ENCODE measurements at regions not wholly inside any gene's neighbourhood (a gene's known extent, or its start where the extent isn't known, plus 50 kb on each side); places are given as distances from the start of the nearest gene placed in this dataset.

DNA sequence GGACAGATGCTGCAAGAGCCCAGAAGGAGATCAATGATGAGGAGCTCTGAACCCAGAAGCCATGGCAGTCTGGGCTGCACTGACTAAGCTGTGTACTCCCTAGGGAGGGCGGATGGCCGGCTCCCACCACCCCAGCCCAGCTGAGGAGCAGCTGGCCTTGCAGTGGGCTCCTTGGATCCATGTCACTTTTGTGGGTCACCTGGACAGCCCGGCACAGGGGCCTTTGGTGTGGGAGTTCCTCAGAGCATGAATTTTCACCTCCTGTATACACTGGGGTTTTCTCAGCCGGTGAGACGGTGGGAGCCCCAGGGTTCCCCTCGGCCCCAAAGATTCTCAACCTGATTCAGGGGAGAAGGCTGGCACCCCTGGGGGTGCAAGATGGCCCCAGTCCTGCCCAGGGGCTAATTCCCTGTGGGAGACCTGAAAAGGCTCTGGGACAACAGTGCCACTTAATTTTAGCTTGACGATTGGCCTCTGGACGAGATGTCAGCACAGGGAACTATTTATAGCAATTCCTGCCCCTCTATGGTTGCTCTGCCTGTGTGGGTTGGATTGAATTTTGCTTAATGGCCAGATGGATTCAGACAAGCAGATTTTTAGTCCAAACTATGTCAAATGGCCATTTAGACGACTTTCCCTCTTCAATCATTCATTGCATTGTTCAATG lies 121.6 kb upstream of the PMEPA1 start:
- H3K4me3 ChIP-seq (ENCODE audit: low read depth, low read length) = no peak overlapping the region
- ChIA-PET CTCF (no interaction called here), POLR2A (no interaction called here)
- no peak overlapping the region for H3K27ac ChIP-seq (ENCODE audit: low read depth, low read length)
- TF ChIP-seq, protein P1, sequence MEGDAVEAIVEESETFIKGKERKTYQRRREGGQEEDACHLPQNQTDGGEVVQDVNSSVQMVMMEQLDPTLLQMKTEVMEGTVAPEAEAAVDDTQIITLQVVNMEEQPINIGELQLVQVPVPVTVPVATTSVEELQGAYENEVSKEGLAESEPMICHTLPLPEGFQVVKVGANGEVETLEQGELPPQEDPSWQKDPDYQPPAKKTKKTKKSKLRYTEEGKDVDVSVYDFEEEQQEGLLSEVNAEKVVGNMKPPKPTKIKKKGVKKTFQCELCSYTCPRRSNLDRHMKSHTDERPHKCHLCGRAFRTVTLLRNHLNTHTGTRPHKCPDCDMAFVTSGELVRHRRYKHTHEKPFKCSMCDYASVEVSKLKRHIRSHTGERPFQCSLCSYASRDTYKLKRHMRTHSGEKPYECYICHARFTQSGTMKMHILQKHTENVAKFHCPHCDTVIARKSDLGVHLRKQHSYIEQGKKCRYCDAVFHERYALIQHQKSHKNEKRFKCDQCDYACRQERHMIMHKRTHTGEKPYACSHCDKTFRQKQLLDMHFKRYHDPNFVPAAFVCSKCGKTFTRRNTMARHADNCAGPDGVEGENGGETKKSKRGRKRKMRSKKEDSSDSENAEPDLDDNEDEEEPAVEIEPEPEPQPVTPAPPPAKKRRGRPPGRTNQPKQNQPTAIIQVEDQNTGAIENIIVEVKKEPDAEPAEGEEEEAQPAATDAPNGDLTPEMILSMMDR (IDR thresholded peaks at IDR 0.05; ENCODE audit: low read depth, low read length) = no peak
- no peak for DNase-seq (ENCODE audit: low read depth, low spot score)
- H3K27me3 ChIP-seq (ENCODE audit: control insufficient read depth, insufficient read depth, low read length) = peaks cover 4% of the 10 kb centered on the region
- H3K9me3 ChIP-seq (ENCODE audit: control insufficient read depth, insufficient read depth, low read length) = no peaks in the 10 kb centered on the region

DNA sequence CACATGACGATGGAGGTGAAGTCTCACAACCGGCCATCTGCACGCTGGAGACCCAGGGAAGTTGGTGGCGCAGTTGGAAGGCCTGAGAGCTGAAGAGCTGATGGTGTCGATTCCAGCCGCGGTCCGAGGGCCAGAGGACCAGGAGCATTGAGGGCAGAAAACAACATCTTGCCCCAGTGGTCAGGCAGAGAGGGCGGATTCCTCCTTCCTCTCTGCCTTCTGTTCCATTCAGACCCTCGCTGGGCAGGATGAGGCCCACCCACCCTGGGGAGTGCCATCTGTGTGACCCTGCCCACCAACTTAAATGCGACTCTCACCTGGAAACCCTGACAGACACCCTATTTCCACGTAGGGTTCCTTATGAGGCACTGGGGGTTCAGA lies 120.7 kb upstream of the PMEPA1 start:
- TF ChIP-seq, protein P1 (IDR thresholded peaks at IDR 0.05; ENCODE audit: low read depth, low read length) = no peak
- Histone ChIP-seq H3K4me3 (ENCODE audit: low read depth, low read length) (no peak overlapping the region), H3K9me3 (ENCODE audit: control insufficient read depth, insufficient read depth, low read length) (no peaks in the 10 kb centered on the region), H3K27ac (ENCODE audit: low read depth, low read length) (no peak overlapping the region), H3K27me3 (ENCODE audit: control insufficient read depth, insufficient read depth, low read length) (peaks cover 10% of the 10 kb centered on the region)
- CTCF ChIA-PET = no interaction called here
- no peak for DNase-seq (ENCODE audit: low read depth, low spot score)
- POLR2A ChIA-PET = no interaction called here

GRCh38 chr20:57829805-57830514 lies 120.1 kb upstream of the PMEPA1 start:
- ChIA-PET POLR2A (no interaction called here), CTCF (no interaction called here)
- no peak overlapping the region for H3K27ac ChIP-seq (ENCODE audit: low read depth, low read length)
- no peaks in the 10 kb centered on the region for H3K9me3 ChIP-seq (ENCODE audit: control insufficient read depth, insufficient read depth, low read length)
- peaks cover 10% of the 10 kb centered on the region for H3K27me3 ChIP-seq (ENCODE audit: control insufficient read depth, insufficient read depth, low read length)
- TF ChIP-seq, protein P1 (IDR thresholded peaks at IDR 0.05; ENCODE audit: low read depth, low read length) = no peak
- DNase-seq (ENCODE audit: low read depth, low spot score) = no peak
- no peak overlapping the region for H3K4me3 ChIP-seq (ENCODE audit: low read depth, low read length)

DNA sequence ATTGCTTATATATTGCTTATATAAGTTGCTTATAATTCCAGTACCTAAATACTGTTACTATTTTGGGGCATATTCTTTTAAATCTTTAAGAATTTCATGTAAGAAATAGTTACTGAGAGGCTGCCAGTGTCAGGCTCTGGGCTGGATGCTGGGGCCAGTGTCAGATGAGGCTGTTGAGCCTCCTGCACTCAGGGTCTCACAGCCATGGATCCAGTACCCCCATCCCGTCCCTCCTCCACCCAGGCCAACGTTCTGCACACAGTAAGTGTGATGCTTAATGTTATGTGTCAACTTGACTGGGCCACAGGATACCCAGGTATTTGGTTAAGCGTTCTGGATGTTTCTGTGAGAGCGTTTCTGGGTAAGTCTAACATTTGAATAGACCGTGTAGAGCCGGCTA lies 119.5 kb upstream of the PMEPA1 start:
- no peaks in the 10 kb centered on the region for H3K9me3 ChIP-seq (ENCODE audit: control insufficient read depth, insufficient read depth, low read length)
- ChIA-PET CTCF (no interaction called here), POLR2A (no interaction called here)
- DNase-seq (ENCODE audit: low read depth, low spot score) = no peak
- TF ChIP-seq, protein P1 (IDR thresholded peaks at IDR 0.05; ENCODE audit: low read depth, low read length) = no peak
- no peak overlapping the region for H3K4me3 ChIP-seq (ENCODE audit: low read depth, low read length)
- H3K27me3 ChIP-seq (ENCODE audit: control insufficient read depth, insufficient read depth, low read length) = peaks cover 10% of the 10 kb centered on the region
- H3K27ac ChIP-seq (ENCODE audit: low read depth, low read length) = no peak overlapping the region

DNA sequence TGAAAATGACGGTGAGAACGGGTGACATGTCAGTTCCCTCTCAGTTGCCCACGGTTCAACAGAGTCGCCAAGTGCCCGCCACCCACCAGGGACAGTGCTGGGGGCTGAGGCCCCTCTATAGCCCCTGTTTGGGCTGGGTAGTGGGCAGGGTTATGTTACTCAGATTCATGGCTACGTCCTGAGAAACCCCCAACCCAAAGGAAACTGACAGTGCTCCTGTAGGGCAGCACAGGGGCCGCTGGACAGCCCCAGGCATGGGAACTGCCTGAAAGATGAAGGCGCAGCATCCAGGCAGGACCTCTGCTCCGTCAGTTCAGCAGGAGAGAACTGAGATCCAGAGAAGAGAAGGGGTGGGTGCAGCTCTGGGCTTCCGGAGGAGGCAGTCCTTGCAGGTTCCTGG lies 118.9 kb upstream of the PMEPA1 start:
- no peak overlapping the region for H3K27ac ChIP-seq (ENCODE audit: low read depth, low read length)
- no peaks in the 10 kb centered on the region for H3K9me3 ChIP-seq (ENCODE audit: control insufficient read depth, insufficient read depth, low read length)
- no peak overlapping the region for H3K4me3 ChIP-seq (ENCODE audit: low read depth, low read length)
- CTCF ChIA-PET = no interaction called here
- no peak for DNase-seq (ENCODE audit: low read depth, low spot score)
- H3K27me3 ChIP-seq (ENCODE audit: control insufficient read depth, insufficient read depth, low read length) = peaks cover 10% of the 10 kb centered on the region
- POLR2A ChIA-PET = interaction anchor here (0.5 kb wide), 1 partner anchor 397 kb away, joined by 4 read pairs; no protein-coding TSS in a partner anchor
- TF ChIP-seq, protein P1 (IDR thresholded peaks at IDR 0.05; ENCODE audit: low read depth, low read length) = no peak

Measured in AG04450 (cell line).